GM10266 (cell line): ENCODE measurements at regions not wholly inside any gene's neighbourhood (a gene's known extent, or its start where the extent isn't known, plus 50 kb on each side); places are given as distances from the start of the nearest gene placed in this dataset.
"Not testable (repeated sequence)": the region's sequence is repeated elsewhere in the genome, so short reads cannot be mapped to it uniquely, and the experiment has no call there.

Experiments
- DNase-seq: peaks from one replicate; pipeline ENCODE4 v3.0.0; 2012; ENCODE audit errors: extremely low spot score
- CTCF ChIP-seq: IDR thresholded peaks from 2 replicates; pipeline ENCODE4 v1.5.1; 2012; ENCODE audit warnings: mild to moderate bottlenecking, low read depth; ENCODE audit not compliant: control insufficient read depth, insufficient read depth; ENCODE audit errors: missing control alignments

GRCh38 chr14:105636935-105637334, 110.6 kb downstream of the TMEM121 start:
- no peak for DNase-seq
- TF ChIP-seq CTCF, result no peak

- DNase-seq, result not testable (repeated sequence)
Observed at GRCh38 chr14:105637345-105637744, 111.0 kb downstream of the TMEM121 start.

- not testable (repeated sequence) for DNase-seq
Observed at GRCh38 chr14:105639969-105640931, 113.9 kb downstream of the TMEM121 start.

- TF ChIP-seq CTCF, result no peak
- no peak for DNase-seq
Observed at GRCh38 chr14:105641075-105641937, 114.9 kb downstream of the TMEM121 start.

- not testable (repeated sequence) for DNase-seq
Observed at GRCh38 chr14:105641951-105642350, 115.6 kb downstream of the TMEM121 start.

- DNase-seq, result not testable (repeated sequence)
Observed at GRCh38 chr14:105642486-105642885, 116.1 kb downstream of the TMEM121 start.

- not testable (repeated sequence) for DNase-seq
Observed at GRCh38 chr14:105643406-105644052, 117.1 kb downstream of the TMEM121 start.

- DNase-seq, result not testable (repeated sequence)
Observed at GRCh38 chr14:105644053-105644435, 117.7 kb downstream of the TMEM121 start.

GRCh38 chr14:105644457-105644856, 118.1 kb downstream of the TMEM121 start:
- DNase-seq, result not testable (repeated sequence)

- not testable (repeated sequence) for DNase-seq
Observed at GRCh38 chr14:105644891-105645290, 118.5 kb downstream of the TMEM121 start.

- DNase-seq, result not testable (repeated sequence)
Observed at GRCh38 chr14:105645389-105645788, 119.0 kb downstream of the TMEM121 start.

- no peak for TF ChIP-seq CTCF
- no peak for DNase-seq
Observed at GRCh38 chr14:105646175-105646574, 119.8 kb downstream of the TMEM121 start.

- DNase-seq, result not testable (repeated sequence)
Observed at GRCh38 chr14:105646711-105647281, 120.4 kb downstream of the TMEM121 start.

GRCh38 chr14:105647426-105647783, 121.0 kb downstream of the TMEM121 start:
- not testable (repeated sequence) for DNase-seq
